Naive thymus-derived CD4-positive, alpha-beta T cell (primary cell): ENCODE measurements at regions not wholly inside any gene's neighbourhood (a gene's known extent, or its start where the extent isn't known, plus 50 kb on each side); places are given as distances from the start of the nearest gene placed in this dataset.
A peak's percentile ranks its signal among the peaks of the same experiment; 100 is the strongest.
"Not testable (repeated sequence)": the region's sequence is repeated elsewhere in the genome, so short reads cannot be mapped to it uniquely, and the experiment has no call there.

ENCODE experiments used
- ATAC-seq: fragments of 150-1000 bp; cut with Tn5 transposase; 2 replicates; pipeline ENCODE4 v1.10.0; 2021; ENCODE audit warnings: mild to moderate bottlenecking, moderate library complexity
- CTCF ChIA-PET: fragments of 350-600 bp; sonication (Branson Sonifier 250); formaldehyde crosslinking; loops from one replicate; lab custom pipeline; 2021; ENCODE audit warnings: antibody characterized with exemption; lab: Charles Lee
- POLR2A ChIA-PET: fragments of 350-600 bp; sonication (Branson Sonifier 250); formaldehyde crosslinking; loops from one replicate; lab custom pipeline; 2021; ENCODE audit warnings: antibody characterized with exemption, inconsistent platforms; lab: Charles Lee
- DNase-seq, 9 donors: peaks; one replicate each; pipeline versions ENCODE4 v3.0.0 to v3.0.0-alpha.2; 2020 to 2022; ENCODE audit warnings: mixed read lengths in 1 of 9
- H3K27ac ChIP-seq: one replicate; pipeline ENCODE4 v1.7.0; 2013; ENCODE audit warnings: mild to moderate bottlenecking, low read depth, low read length, moderate library complexity
- H3K27me3 ChIP-seq, 2 donors: one replicate each; pipeline ENCODE4 v1.7.0; 2013; ENCODE audit warnings: low read length in 2 of 2, mild to moderate bottlenecking in 2 of 2, moderate library complexity in 2 of 2; ENCODE audit not compliant: control insufficient read depth in 2 of 2, insufficient read depth in 2 of 2
- H3K36me3 ChIP-seq, 3 experiments: 1 replicate in 2 of 3; 2 replicates in 1 of 3; pipeline ENCODE4 v1.7.0; 2013; ENCODE audit warnings: low read length in 3 of 3, mild to moderate bottlenecking in 3 of 3, moderate library complexity in 1 of 3; ENCODE audit not compliant: insufficient read depth in 3 of 3, control insufficient read depth in 2 of 3
- H3K4me1 ChIP-seq, 2 donors: one replicate each; pipeline ENCODE4 v1.7.0; 2013; ENCODE audit warnings: low read length in 2 of 2, mild to moderate bottlenecking in 2 of 2, moderate library complexity in 1 of 2; ENCODE audit not compliant: control insufficient read depth in 2 of 2, insufficient read depth in 2 of 2
- H3K4me3 ChIP-seq: 2 replicates; pipeline ENCODE4 v1.7.0; 2013; ENCODE audit warnings: mild to moderate bottlenecking, low read length
- H3K9me3 ChIP-seq, 3 experiments: 1 replicate in 2 of 3; 2 replicates in 1 of 3; pipeline ENCODE4 v1.7.0; 2013; ENCODE audit warnings: low read length in 3 of 3; ENCODE audit not compliant: control insufficient read depth in 2 of 3
- H3K27ac Mint-ChIP-seq, 9 donors: one replicate each; pipeline ENCODE4 v1.8.0; 2020 to 2022; ENCODE audit warnings: mixed read lengths in 9 of 9, mild to moderate bottlenecking in 8 of 9, moderate library complexity in 5 of 9, inconsistent platforms in 2 of 9
- H3K27me3 Mint-ChIP-seq, 5 donors: one replicate each; pipeline ENCODE4 v1.8.0; 2021 to 2022; ENCODE audit warnings: mixed read lengths in 5 of 5, mild to moderate bottlenecking in 1 of 5
- H3K36me3 Mint-ChIP-seq, 5 donors: one replicate each; pipeline ENCODE4 v1.8.0; 2020 to 2022; ENCODE audit warnings: mixed read lengths in 5 of 5, mild to moderate bottlenecking in 3 of 5, inconsistent platforms in 1 of 5
- H3K4me1 Mint-ChIP-seq, 7 donors: one replicate each; pipeline ENCODE4 v1.8.0; 2020 to 2022; ENCODE audit warnings: mixed read lengths in 7 of 7, mild to moderate bottlenecking in 3 of 7, inconsistent platforms in 1 of 7
- H3K4me3 Mint-ChIP-seq, 10 donors: one replicate each; pipeline ENCODE4 v1.8.0; 2020 to 2022; ENCODE audit warnings: mild to moderate bottlenecking in 10 of 10, mixed read lengths in 10 of 10, moderate library complexity in 6 of 10, inconsistent platforms in 2 of 10
- H3K9me3 Mint-ChIP-seq, 11 donors: one replicate each; pipeline ENCODE4 v1.8.0; 2020 to 2022; ENCODE audit warnings: mixed read lengths in 11 of 11, mild to moderate bottlenecking in 4 of 11, inconsistent platforms in 1 of 11, moderate library complexity in 1 of 11
- intact Hi-C, 2 donors: fragments of 100-400 bp; cut with micrococcal nuclease; formaldehyde crosslinking; loops; one replicate each; pipeline ENCODE4 v1.15.1; 2023

DNA sequence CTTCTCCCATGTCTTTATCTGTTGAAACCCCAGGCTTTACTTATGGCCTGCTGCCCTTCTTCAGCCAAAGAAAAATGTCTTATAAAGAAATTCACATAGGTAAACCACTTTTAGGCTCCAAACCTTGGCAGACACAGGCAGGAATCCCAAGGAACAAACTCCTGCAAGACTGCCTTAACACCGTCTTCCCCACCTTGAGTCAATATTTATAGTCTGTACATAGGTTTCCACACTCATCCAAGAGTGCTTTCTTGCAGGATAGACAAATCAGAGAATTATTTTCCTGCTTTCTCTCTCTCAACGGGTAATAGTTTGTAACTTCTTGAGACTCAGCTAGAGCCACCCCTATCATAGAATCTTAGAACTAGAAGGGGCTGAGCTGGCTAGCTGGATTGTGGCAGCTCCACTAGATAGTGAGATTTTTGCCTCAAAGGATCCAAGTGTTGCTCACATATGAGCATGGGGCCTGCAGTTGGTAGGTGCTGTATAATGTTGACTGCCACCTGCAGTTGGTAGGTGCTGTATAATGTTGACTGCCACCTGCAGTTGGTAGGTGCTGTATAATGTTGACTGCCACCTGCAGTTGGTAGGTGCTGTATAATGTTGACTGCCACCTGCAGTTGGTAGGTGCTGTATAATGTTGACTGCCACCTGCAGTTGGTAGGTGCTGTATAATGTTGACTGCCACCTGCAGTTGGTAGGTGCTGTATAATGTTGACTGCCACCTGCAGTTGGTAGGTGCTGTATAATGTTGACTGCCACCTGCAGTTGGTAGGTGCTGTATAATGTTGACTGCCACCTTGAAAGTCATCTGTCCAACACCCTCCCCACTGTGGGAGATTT lies 142.5 kb downstream of the MINAR1 start:
- CTCF ChIA-PET, H3K4me3 ChIP-seq, intact Hi-C loops, H3K4me1 ChIP-seq, H3K27ac ChIP-seq, H3K36me3 Mint-ChIP-seq, H3K4me3 Mint-ChIP-seq, H3K27me3 ChIP-seq, DNase-seq, H3K27ac Mint-ChIP-seq, H3K36me3 ChIP-seq, H3K9me3 ChIP-seq, H3K9me3 Mint-ChIP-seq, ATAC-seq, POLR2A ChIA-PET, H3K4me1 Mint-ChIP-seq: not testable (repeated sequence)
- peaks cover 3 to 25% (median 13%) of the 10 kb centered on the region in 5 donors for H3K27me3 Mint-ChIP-seq

GRCh38 chr15:79582650-79583049 lies 150.5 kb downstream of the MINAR1 start:
- ChIA-PET CTCF (no interaction called here), POLR2A (no interaction called here)
- H3K27ac Mint-ChIP-seq, result no peak overlapping the region
- H3K4me3 Mint-ChIP-seq, result no peak overlapping the region
- H3K27me3 Mint-ChIP-seq, result peaks cover 39 to 53% (median 51%) of the 10 kb centered on the region in 5 donors
- H3K4me1 Mint-ChIP-seq, result no peaks in the 10 kb centered on the region
- Histone ChIP-seq H3K27ac (no peak overlapping the region), H3K27me3 (no peaks in the 10 kb centered on the region), H3K36me3 (no peaks in the 10 kb centered on the region), H3K4me1 (no peaks in the 10 kb centered on the region), H3K4me3 (no peak overlapping the region), H3K9me3 (no peaks in the 10 kb centered on the region)
- peaks cover 0 to 1% (median 0%) of the 10 kb centered on the region in 11 donors for H3K9me3 Mint-ChIP-seq
- DNase-seq (no peak), ATAC-seq (no peak)
- intact Hi-C loops, result no loop called here
- no peaks in the 10 kb centered on the region for H3K36me3 Mint-ChIP-seq

GRCh38 chr15:79592126-79592525 lies 160.0 kb downstream of the MINAR1 start:
- Histone ChIP-seq H3K9me3 (no peaks in the 10 kb centered on the region), H3K4me1 (no peaks in the 10 kb centered on the region), H3K27ac (no peak overlapping the region), H3K4me3 (no peak overlapping the region), H3K36me3 (no peaks in the 10 kb centered on the region), H3K27me3 (peaks cover 0 to 4% of the 10 kb centered on the region in 2 donors)
- DNase-seq, result no peak
- no peaks in the 10 kb centered on the region for H3K36me3 Mint-ChIP-seq
- ATAC-seq, result no peak
- H3K27ac Mint-ChIP-seq, result no peak overlapping the region
- H3K4me3 Mint-ChIP-seq, result no peak overlapping the region
- ChIA-PET CTCF (no interaction called here), POLR2A (no interaction called here)
- intact Hi-C loops, result no loop called here
- H3K4me1 Mint-ChIP-seq, result peaks cover 0 to 5% (median 0%) of the 10 kb centered on the region in 7 donors
- peaks cover 0 to 2% (median 0%) of the 10 kb centered on the region in 11 donors for H3K9me3 Mint-ChIP-seq
- peaks cover 24 to 38% (median 32%) of the 10 kb centered on the region in 5 donors for H3K27me3 Mint-ChIP-seq

GRCh38 chr15:79593119-79593869 lies 161.2 kb downstream of the MINAR1 start:
- no peaks in the 10 kb centered on the region for H3K4me1 ChIP-seq
- CTCF ChIA-PET, result no interaction called here
- no peak overlapping the region for H3K4me3 ChIP-seq
- H3K36me3 Mint-ChIP-seq, result no peaks in the 10 kb centered on the region
- DNase-seq (no peak), ATAC-seq (no peak)
- H3K9me3 Mint-ChIP-seq, result peaks cover 0 to 4% (median 0%) of the 10 kb centered on the region in 11 donors
- peaks cover 0 to 5% (median 0%) of the 10 kb centered on the region in 7 donors for H3K4me1 Mint-ChIP-seq
- H3K27ac Mint-ChIP-seq, result no peak overlapping the region
- peaks cover 0 to 4% of the 10 kb centered on the region in 2 donors for H3K27me3 ChIP-seq
- intact Hi-C loops, result no loop called here
- POLR2A ChIA-PET, result no interaction called here
- no peak overlapping the region for H3K4me3 Mint-ChIP-seq
- no peak overlapping the region for H3K27ac ChIP-seq
- H3K36me3 ChIP-seq, result no peaks in the 10 kb centered on the region
- H3K9me3 ChIP-seq, result no peaks in the 10 kb centered on the region
- H3K27me3 Mint-ChIP-seq, result peaks cover 21 to 39% (median 32%) of the 10 kb centered on the region in 5 donors

- peaks cover 0 to 7% (median 0%) of the 10 kb centered on the region in 5 donors for H3K36me3 Mint-ChIP-seq
- ATAC-seq (no peak), DNase-seq (no peak)
- Histone ChIP-seq H3K4me3 (no peak overlapping the region), H3K4me1 (no peaks in the 10 kb centered on the region), H3K9me3 (no peaks in the 10 kb centered on the region), H3K27ac (no peak overlapping the region), H3K36me3 (no peaks in the 10 kb centered on the region), H3K27me3 (peaks cover 0 to 4% of the 10 kb centered on the region in 2 donors)
- peaks cover 15 to 33% (median 26%) of the 10 kb centered on the region in 5 donors for H3K27me3 Mint-ChIP-seq
- peaks cover 0 to 5% (median 0%) of the 10 kb centered on the region in 7 donors for H3K4me1 Mint-ChIP-seq
- intact Hi-C loops, result loop anchor here in 1 of 2 donors (5.0 kb wide), 1 partner anchor 213 kb away; no protein-coding TSS in a partner anchor
- ChIA-PET POLR2A (interaction anchor here (1.0 kb wide), 1 partner anchor 12 kb away, joined by 3 read pairs; no protein-coding TSS in a partner anchor), CTCF (no interaction called here)
- H3K4me3 Mint-ChIP-seq, result no peak overlapping the region
- H3K27ac Mint-ChIP-seq, result no peak overlapping the region
- peaks cover 0 to 11% (median 0%) of the 10 kb centered on the region in 11 donors for H3K9me3 Mint-ChIP-seq
Observed at GRCh38 chr15:79595306-79595705, 163.2 kb downstream of the MINAR1 start.

DNA sequence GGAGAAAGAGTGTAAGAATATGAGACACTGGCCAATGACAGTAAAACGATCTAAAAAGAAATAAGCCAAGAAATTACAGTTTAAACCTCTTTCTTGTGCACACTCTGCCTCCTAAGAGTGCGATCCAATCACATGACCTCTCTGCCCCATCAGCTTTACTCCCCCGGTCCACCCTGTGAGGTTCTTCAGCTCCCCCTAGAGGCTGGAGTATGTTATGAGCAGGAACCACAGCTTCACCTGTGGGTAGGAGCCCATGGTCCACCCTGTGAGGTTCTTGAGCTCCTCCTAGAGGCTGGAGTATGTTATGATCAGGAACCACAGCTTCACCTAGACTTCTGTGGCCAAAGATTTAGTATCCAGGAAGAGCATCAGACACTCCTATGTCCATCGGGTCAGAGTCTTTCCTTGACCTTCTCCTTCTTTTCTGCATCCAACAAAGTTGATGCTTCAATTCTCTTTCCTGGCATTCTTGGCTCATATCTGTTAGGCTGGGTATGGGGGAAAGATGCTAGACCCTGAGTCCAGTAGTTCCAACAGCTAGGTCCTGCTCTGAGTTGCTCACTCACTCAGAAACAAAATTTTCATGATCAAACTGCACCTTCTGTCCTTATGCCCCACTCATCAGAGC lies 164.0 kb downstream of the MINAR1 start:
- Mint-ChIP-seq H3K4me3 (no peak overlapping the region), H3K9me3 (peaks cover 0 to 11% (median 0%) of the 10 kb centered on the region in 11 donors), H3K36me3 (peaks cover 0 to 7% (median 0%) of the 10 kb centered on the region in 5 donors), H3K27me3 (peaks cover 13 to 41% (median 26%) of the 10 kb centered on the region in 5 donors), H3K4me1 (peaks cover 0 to 5% (median 0%) of the 10 kb centered on the region in 7 donors), H3K27ac (no peak overlapping the region)
- H3K9me3 ChIP-seq, result no peaks in the 10 kb centered on the region
- H3K27me3 ChIP-seq, result no peaks in the 10 kb centered on the region
- ChIA-PET POLR2A (no interaction called here), CTCF (no interaction called here)
- H3K36me3 ChIP-seq, result no peaks in the 10 kb centered on the region
- no peak overlapping the region for H3K27ac ChIP-seq
- intact Hi-C loops, result loop anchor here (1.0 to 5.0 kb wide), 2 partner anchors 214 to 215 kb away; no protein-coding TSS in a partner anchor
- no peaks in the 10 kb centered on the region for H3K4me1 ChIP-seq
- peak; percentile 91 for ATAC-seq
- H3K4me3 ChIP-seq, result no peak overlapping the region
- peak in 7 of 9 donors; percentile 2 to 48 (median 13) for DNase-seq
